GM18861 (cell line): ENCODE measurements at regions not wholly inside any gene's neighbourhood (a gene's known extent, or its start where the extent isn't known, plus 50 kb on each side); places are given as distances from the start of the nearest gene placed in this dataset.
"Not testable (repeated sequence)": the region's sequence is repeated elsewhere in the genome, so short reads cannot be mapped to it uniquely, and the experiment has no call there.

ENCODE experiments used
- ATAC-seq: cut with Tn5 transposase; IDR thresholded peaks from one replicate; pipeline ENCODE4 v1.9.1; 2021; ENCODE audit not compliant: unreplicated experiment

DNA sequence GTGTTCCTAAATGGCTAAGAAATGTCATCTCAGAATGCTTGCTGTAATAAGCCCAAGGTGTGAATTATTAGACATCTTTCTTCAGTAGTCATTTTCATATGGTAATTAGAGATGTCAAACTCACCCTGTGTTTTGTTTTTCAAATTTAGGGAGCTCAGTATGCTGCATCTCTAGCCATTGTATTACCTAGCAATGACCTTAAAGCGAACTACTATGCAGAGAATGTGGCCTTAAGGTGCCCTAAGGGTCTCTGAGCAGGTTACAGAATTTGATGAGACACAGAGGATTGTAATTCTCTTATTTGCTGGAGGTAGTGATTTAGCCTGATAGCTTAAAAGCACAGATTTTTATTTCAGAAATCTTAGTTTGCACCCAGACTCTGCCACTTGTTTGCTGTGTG lies 1052.6 kb upstream of the DDX18 start:
- ATAC-seq: no peak

DNA sequence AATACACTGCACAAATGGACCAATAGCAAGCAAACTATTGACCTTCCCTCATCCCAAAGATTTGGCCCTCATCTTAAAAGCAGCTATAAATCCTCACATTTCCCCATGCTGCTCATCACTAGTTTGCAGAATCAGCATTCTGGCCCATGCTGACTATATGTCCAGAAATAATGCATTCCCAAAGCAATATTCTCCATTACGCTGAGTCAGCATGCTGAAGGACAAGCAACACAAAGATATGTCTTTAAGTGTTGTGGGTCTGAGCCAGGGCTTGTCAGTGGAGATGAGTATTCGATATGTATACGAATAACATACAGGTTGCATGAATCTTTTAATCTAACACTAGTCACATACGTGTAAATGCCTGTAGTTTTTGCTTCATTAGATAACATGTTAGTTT lies 1045.0 kb upstream of the DDX18 start:
- no peak for ATAC-seq

DNA sequence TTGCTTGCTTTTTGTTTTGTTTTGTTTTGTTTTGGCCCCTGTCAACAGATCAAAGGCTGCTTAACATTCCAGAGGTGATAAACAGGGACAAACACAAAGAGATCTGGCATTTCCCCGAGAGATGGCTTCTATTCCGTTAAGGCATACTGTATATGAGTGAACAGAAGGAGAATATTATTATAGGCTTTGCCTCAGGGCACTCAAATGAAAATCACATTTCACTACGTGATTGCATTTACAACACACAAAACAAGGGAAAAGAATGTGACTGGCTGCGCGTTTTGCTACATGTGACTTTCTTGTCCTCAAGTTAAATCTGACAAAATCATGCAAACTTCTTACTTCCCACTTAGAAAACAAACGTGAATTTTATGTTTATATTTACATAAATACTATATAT lies 1037.9 kb upstream of the DDX18 start:
- ATAC-seq: no peak

DNA sequence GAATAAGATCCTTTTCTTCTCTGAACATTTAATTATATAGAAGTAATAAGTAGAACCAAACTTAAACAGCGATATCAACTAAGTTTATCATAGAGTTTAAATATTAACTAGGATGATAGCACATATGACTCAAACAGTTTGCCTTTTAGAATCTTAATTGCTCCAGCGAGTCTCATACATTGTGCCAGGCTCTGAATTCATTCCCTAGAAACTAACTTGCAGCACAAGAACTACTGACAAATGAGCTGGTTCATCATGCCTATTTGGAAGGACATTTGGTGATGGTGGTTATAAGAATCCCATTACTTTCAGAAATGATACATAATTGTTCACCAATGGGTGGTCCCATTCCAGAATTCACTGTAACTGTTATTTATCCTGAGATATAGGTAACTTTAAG lies 1026.6 kb upstream of the DDX18 start:
- no peak for ATAC-seq

DNA sequence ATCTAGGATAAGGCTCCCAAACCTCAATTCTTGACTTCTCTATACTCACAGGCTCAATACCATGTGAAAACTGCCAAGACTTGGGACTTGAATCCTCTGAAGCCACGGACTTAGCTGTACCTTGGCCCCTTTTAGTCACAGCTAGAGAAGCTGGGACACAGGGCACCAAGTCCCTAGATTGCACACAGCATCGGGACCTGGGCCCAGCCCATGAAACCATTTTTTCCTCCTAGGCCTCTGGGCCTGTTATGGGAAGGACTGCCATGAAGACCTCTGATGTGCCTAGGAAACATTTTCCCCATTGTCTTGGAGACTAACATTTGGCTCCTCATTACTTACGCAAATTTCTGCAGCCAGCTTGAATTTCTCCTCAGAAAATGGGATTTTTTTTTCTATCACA lies 1011.8 kb upstream of the DDX18 start:
- ATAC-seq: no peak

DNA sequence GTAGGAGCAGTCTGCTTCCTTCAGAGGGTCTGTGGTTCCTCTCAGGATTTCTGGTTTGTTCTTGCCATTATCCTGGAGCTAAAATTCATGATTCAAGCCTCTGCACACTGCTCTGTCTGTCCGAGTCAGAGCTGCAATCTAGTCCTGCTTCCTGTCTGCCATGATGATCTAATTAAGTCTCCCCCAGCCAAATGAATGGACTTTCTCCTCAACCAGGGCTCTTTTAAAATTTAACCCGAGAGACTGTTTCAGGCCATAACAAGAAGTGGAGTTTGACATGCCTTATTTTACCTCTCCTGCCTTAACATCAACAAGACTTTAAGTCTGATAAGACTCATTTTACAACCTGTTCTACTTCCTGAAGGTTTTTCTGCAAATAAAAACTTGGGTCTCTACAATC lies 1009.6 kb upstream of the DDX18 start:
- no peak for ATAC-seq

DNA sequence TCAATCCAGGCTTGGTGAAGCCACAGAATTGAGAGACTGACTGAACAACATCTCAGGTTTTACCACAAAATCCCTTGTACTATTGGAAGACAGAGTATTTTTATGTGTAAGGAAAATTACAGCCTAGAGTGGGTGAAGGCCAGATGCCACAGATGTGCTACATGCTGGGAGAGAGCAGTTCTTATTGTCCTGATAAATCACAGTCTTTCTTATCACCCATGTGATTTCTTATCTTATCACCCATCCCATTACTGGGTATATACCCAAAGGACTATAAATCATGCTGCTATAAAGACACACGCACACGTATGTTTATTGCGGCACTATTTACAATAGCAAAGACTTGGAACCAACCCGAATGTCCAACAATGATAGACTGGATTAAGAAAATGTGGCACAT lies 1008.0 kb upstream of the DDX18 start:
- ATAC-seq: not testable (repeated sequence)

DNA sequence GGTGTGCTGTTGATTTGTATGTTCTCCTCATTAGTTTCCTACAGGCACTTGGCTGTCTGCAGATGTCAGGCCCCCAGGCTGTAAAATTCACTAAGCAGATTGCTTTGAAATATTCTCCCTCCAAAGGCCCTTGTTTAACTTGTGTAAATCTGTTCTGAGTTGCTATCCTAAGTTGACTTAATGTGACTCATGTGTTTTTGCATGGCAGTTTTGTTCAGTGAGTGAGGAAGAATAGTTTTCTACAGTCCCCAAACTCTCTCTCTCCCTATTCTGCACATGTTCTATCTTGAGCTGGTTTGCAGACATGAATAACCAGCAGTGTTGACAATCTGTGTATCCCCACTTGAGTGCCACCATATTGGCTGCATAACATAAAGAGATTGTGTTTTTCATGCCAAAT lies 1005.4 kb upstream of the DDX18 start:
- ATAC-seq: no peak

DNA sequence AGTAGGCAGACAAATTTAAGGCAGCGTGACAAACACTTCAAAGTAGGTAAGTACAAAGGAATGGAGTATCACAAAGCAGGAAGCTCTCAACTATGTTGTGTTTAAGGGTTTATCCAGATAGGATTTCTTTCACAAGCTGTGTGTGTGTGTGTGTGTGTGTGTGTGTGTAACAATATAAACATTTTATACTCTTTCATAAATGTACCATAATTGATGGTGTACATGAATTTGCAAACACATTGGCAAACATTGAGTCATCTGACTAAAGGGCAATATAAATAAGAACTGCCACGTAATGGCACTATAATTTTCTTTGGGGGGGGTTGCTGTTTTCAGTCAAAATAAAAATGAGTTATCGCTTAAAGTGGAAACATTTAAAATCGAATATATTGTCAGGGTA lies 1004.4 kb upstream of the DDX18 start:
- ATAC-seq: no peak

DNA sequence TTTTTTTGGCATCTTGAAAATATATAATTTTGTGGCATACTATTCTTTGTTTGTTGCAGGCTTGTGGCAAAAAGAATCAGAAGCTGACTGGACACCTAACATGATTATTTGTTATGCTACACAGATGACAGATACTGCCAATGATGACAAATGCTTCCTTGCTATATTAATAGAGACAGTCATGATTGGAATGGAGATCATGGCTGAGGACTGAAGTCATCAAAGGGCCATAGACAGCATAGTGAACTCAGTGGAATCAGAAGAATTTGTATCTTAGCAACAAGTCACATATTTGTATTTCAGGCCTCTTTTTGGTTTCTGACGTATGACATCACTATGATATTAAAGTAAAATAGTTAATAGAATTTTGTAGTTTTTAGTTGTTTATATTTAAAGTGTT lies 1003.8 kb upstream of the DDX18 start:
- ATAC-seq: no peak

DNA sequence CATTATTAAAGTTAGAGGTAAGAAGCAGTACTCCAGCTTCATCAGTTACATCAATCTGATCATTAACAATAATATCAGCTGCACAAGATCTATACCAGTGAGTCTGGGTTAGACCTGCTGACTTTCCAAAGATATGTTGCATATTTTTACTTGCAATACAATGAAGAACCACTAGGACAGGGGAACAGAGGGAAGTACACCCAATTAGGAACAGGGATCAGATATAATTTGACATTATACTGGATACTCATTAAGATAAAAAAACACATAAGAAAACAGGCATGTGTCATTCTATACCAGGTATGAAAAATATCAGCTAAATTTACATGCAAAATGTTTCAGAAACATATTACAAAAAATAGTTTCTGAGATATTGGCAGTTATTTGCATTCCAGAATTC lies 995.1 kb upstream of the DDX18 start:
- no peak for ATAC-seq

DNA sequence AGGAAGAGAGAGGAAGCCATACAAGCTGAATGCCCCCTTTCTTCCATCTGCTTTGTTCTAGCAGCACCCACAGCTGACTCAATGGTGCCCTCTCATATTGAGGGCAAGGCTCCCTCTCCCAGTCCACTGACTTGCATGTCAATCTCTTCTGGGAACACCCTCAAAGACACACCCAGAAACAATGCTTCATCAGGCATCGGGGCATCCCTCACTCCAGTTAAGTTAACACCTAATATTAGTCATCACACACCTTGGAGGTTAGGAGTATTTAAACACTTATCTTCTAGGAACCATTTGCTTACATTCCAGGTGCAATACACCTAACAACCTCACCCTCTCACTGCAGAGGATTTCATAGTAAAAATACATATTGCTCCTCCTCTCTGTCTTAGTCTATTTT lies 993.5 kb upstream of the DDX18 start:
- no peak for ATAC-seq

DNA sequence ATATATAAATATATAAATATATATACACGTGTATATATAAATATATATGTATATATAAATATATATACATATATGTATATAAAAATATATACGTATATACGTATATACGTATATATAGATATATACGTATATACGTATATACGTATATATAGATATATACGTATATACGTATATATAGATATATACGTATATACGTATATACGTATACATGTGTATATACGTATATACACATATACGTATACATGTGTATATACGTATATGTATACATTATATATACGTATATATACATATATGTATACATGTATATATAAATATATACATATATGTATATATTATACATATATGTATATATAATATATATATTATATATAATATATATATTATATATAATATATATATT lies 984.9 kb upstream of the DDX18 start:
- ATAC-seq: not testable (repeated sequence)

DNA sequence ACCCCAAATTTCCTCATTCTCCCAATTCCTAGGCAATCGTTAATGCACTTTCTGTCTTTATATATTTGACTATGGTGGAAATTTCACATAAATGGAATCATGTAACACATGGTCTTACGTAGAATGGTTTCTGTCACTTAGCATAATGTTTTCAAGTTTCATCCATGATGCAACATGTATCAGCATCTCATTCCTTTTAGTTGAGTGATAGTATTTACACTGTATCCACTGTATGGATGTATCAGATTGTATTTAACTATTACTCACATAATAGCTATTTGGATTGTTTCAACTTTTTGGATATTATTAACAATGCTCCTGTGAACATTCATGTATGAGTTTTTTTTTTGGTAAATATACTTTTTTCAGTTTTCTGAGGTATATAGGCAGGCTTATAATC lies 982.3 kb upstream of the DDX18 start:
- no peak for ATAC-seq

DNA sequence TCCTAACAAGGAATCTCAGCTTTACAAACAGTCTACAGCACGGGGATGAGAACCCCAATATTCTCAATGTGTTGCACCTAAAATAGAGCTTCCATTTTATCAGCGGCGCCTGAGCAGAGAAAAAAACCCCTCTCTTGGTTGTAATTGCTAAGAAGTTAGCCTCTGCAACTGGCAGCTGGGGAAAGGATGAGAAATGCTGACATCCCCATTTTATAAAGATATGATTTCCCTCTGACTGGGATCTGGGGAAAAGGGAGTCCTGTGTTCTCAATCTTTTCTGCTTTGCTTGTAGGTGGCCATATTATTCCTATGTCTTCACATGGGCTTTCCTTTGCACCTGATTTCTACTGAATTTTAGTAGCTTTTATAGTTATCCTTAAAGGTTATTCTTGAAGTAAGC lies 981.4 kb upstream of the DDX18 start:
- no peak for ATAC-seq

DNA sequence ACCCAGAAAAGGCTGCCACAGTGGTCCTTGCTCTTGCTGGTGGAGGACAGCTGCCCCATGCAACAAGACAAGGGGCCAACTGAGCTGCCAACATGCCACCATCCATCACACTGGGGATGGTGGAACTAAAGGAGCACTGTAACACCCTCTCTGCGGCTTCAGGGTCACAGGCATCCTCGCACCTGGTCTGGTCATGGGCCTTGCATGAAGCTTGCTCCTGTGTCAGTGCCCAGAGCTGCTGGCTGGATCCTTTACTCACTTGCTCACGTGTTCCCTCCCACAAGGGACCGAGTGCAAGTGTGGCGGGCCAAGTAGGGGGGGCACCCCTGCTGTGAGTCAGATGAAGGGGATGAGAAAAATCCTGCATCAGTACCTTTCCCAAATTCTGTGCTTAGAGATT lies 972.3 kb upstream of the DDX18 start:
- ATAC-seq: no peak

DNA sequence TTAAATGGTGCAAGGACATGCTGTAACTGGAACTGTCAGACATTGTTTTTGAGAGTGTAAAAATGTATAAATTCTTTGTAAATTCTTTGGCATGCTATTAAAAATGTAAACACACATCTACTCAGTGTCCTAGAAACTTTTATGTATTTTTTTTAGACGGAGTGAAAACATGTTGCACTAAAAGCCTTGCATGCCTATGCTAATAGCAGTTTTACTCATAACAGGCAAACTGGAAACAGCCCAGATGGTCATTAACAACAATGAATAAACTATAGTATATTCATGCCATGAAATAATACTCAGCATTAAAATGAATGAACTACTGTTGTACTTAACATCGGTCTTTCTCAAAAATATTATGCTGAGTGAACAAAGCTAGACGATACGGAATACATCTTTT lies 954.8 kb upstream of the DDX18 start:
- no peak for ATAC-seq

DNA sequence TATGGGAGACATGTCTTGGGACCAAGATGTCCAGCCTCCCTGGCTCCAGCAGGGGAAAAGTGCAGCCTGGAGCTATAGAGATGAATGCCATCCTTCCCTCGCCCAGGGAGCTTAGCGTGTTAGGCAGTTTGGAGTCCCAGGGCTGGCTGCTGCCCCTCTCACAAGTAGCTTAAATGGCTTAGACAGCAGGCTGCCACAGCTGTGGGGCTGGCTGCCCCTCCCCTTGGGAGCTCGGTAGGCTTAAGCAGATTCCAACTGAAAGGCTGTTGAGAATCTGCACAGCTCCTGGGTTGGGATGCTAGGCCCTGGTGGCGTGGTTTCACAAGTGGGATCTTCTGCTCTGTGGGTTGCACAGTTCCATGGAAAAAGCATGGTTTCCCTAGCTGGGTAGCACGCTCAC lies 940.5 kb upstream of the DDX18 start:
- ATAC-seq: no peak

DNA sequence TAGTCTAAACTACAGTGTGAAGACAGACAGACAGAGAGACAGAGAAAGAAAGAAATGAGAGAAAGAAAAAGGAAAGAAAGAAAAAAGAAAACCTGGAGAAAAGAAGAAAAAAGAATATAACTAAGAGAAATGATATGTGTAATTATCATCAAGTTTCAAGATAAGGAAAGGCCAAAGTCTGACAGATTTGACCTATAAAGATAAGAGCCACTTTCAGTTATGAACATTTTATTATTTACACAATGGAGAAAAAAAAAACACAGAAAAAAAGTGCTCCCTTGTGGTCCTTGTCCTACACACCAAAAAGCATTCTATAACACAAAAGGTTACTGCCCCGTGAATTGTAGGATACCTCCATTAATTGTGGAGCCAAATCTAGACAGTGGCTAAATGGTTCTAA lies 937.2 kb upstream of the DDX18 start:
- ATAC-seq: no peak

DNA sequence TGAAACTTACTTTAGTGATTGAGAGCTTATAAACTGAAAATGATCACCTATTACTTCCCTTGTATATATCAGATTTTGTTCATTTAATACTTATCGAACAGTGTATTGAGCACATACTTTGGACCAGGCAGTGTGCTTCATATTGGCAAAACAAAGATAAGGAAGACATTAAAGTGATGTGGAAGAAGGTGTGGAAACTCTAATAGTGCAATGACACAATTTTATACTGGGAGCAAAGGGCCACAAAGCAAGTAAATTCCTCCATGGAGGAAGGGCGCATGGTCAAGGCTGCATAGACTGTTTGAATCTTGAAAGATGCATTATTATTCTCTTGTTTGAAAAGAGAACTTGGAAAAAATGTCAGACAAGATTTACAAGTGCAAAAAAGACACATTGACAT lies 936.5 kb upstream of the DDX18 start:
- no peak for ATAC-seq

DNA sequence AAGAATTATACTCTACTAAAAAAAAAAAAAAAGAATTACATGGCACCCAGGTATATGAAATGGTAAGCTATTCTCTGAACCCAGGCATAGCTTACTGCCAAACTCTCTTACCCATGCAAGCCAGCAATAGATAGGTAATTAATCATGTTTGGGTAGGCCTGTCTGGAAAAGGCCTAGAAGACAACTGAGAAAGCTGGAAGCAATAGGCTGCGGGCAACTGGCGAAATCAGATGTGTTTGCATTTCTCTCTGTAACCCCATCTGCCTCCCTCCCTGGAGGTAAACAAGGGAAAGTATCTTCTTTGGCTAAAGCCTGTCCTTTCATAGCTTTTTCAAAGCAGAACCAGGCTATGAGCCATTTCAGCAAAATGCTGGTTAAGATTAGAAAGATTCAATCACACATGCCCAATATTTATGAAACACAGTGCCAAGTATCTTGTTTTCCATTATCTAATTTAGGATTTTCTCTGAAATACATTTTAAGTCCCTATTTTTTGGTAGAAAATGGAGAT lies 934.8 kb upstream of the DDX18 start:
- no peak for ATAC-seq

DNA sequence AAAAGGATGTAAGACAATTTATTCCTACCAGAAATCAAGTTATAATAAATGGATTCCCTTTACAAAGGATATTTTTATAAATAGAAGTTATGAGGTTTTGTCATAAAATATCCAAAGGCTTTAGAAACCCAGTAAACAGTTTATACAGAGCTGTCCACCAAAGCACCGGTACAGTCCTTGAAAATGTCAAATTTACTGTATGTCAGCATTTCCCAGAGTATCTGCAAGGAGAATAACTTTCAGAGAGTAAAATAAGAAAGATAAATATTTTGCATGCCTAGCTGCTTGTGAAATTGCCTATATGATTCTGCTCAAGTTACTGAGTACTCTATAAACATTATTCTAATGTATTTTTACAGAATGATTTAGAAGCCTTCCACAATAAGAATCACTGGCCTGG lies 923.3 kb upstream of the DDX18 start:
- ATAC-seq: no peak

DNA sequence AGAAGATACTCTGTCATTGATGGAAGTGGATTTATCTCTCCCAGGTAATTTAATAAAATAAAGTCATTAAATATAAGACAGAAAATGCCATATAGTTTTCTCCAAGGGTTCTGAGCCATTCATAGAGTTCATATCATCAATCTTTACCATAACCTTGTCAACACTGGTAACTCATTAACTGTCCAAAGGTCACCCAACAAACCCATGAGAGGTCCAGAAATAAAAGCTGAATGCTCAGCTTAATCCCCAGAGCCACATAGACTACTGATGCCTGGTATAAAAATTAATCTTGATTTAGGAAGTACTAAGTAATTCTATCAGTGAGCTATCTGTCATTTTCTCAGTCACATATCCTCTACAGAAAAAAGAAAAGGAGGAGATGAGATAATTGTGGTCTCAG lies 903.0 kb upstream of the DDX18 start:
- no peak for ATAC-seq

DNA sequence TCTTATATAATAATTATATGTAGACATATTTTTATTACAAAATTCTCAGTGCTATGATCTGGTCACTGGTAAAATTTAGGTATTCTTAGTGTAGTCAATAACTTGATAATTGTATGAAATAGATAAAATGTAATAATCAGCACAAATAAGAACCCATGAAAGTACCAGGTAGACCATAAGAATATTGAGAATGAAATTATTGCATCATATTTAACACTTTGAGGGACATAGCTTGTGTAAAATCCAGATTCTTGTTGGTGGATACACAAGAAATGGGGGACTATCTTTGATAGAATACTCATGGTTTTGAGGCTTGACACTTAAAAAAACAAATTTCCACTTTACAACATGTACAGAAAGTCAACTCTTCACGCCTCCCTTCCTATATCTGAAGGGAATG lies 898.8 kb upstream of the DDX18 start:
- ATAC-seq: no peak
